Endothelial cell of umbilical vein (primary cell): ENCODE measurements at regions not wholly inside any gene's neighbourhood (a gene's known extent, or its start where the extent isn't known, plus 50 kb on each side); places are given as distances from the start of the nearest gene placed in this dataset.

ENCODE experiments used
- BruUV-seq: library from RNA; stranded (reverse); fragments of 400-500 nt; replicated peaks from 2 replicates; lab custom pipeline; 2021; lab: Mats Ljungman, UMichigan
- CTCF ChIA-PET: fragments of 300-600, 350-600 bp; sonication (Branson Sonifier 250); formaldehyde crosslinking; loops from one replicate; lab custom pipeline; 2021; ENCODE audit warnings: antibody characterized with exemption, inconsistent platforms; lab: Charles Lee
- POLR2A ChIA-PET: fragments of 300-600, 350-600 bp; sonication (Branson Sonifier 250); formaldehyde crosslinking; loops from one replicate; lab custom pipeline; 2021; ENCODE audit warnings: antibody characterized with exemption, inconsistent platforms; lab: Charles Lee
- DNase-seq: peaks from one replicate; pipeline ENCODE4 v3.0.0-alpha.2; 2011; ENCODE audit warnings: low read depth, low spot score
- FAIRE-seq: peaks from 2 replicates; lab custom pipeline; 2011; peaks lifted over from hg19 to GRCh38; lab: Jason Lieb, UNC
- H2AFZ ChIP-seq: 2 replicates; pipeline ENCODE4 v1.6.0; 2012; ENCODE audit warnings: low read depth, low read length, control low read depth, inconsistent platforms
- H3K27ac ChIP-seq: 2 replicates; pipeline ENCODE4 v1.5.1; 2011; ENCODE audit warnings: low read depth, mild to moderate bottlenecking, control low read depth, low read length, moderate library complexity; ENCODE audit not compliant: insufficient read depth
- H3K27me3 ChIP-seq, 2 experiments: 2 replicates each; pipeline versions ENCODE4 v1.6.0 to v1.6.1; 2011; ENCODE audit warnings: low read length in 2 of 2, mixed read lengths in 1 of 2; ENCODE audit not compliant: control insufficient read depth in 2 of 2, insufficient read depth in 2 of 2
- H3K36me3 ChIP-seq, 2 experiments: 2 replicates in 1 of 2; 3 replicates in 1 of 2; pipeline ENCODE4 v1.5.1; 2011; ENCODE audit warnings: low read length in 2 of 2, mild to moderate bottlenecking in 1 of 2, moderate library complexity in 1 of 2; ENCODE audit not compliant: control insufficient read depth in 2 of 2, insufficient read depth in 2 of 2; ENCODE audit errors: extremely low read depth in 1 of 2
- H3K4me1 ChIP-seq: 3 replicates; pipeline ENCODE4 v1.5.1; 2011; ENCODE audit warnings: mild to moderate bottlenecking, low read length; ENCODE audit not compliant: control insufficient read depth, insufficient read depth; ENCODE audit errors: extremely low read depth
- H3K4me2 ChIP-seq: 2 replicates; pipeline ENCODE4 v1.6.1; 2011; ENCODE audit warnings: low read length, control low read depth, mixed read lengths; ENCODE audit not compliant: insufficient read depth
- H3K4me3 ChIP-seq, 3 experiments: fragments of 200-600 bp in 1 of 3; sonication (generic), shearing (Covaris generic) in 1 of 3; replicated peaks in 1 of 3; 2 replicates each; pipeline ENCODE4 v1.5.1; 2011 to 2016; ENCODE audit warnings: control low read depth in 3 of 3, low read length in 3 of 3, mild to moderate bottlenecking in 2 of 3, inconsistent platforms in 1 of 3, low read depth in 1 of 3, moderate library complexity in 1 of 3; ENCODE audit not compliant: insufficient read depth in 1 of 3
- H3K79me2 ChIP-seq: 2 replicates; pipeline ENCODE4 v1.6.0; 2012; ENCODE audit warnings: low read length, inconsistent platforms; ENCODE audit not compliant: control insufficient read depth, insufficient read depth
- H3K9ac ChIP-seq: replicated peaks from 2 replicates; pipeline ENCODE3; 2011; ENCODE audit warnings: low read length, control low read depth; ENCODE audit not compliant: insufficient read depth; ENCODE audit errors: extremely low read depth
- H3K9me1 ChIP-seq: replicated peaks from 3 replicates; pipeline ENCODE4 v1.6.0; 2011; ENCODE audit warnings: mild to moderate bottlenecking, low read length; ENCODE audit not compliant: control insufficient read depth, insufficient read depth; ENCODE audit errors: extremely low read depth
- H3K9me3 ChIP-seq: replicated peaks from 2 replicates; pipeline ENCODE4 v1.5.1; 2012; ENCODE audit warnings: low read length, inconsistent platforms; ENCODE audit not compliant: control insufficient read depth, insufficient read depth
- H4K20me1 ChIP-seq: replicated peaks from 2 replicates; pipeline ENCODE3; 2011; ENCODE audit warnings: mild to moderate bottlenecking, low read length; ENCODE audit not compliant: control insufficient read depth, insufficient read depth; ENCODE audit errors: extremely low read depth
- CTCF ChIP-seq, 2 donors: IDR thresholded peaks; 1 replicate in 1 of 2; 2 replicates in 1 of 2; pipeline ENCODE4 v1.5.1; 2011; ENCODE audit warnings: low read length in 2 of 2, mild to moderate bottlenecking in 2 of 2, moderate library complexity in 2 of 2, control low read depth in 1 of 2, inconsistent platforms in 1 of 2, low read depth in 1 of 2; ENCODE audit not compliant: insufficient read depth in 1 of 2; ENCODE audit errors: extremely low read depth in 1 of 2
- EZH2 ChIP-seq: IDR thresholded peaks from 2 replicates; pipeline ENCODE4 v1.6.1; 2012; ENCODE audit warnings: borderline replicate concordance, low read depth, mild to moderate bottlenecking, moderate library complexity, low read length, inconsistent platforms; ENCODE audit not compliant: severe bottlenecking
- FOS ChIP-seq: IDR thresholded peaks from 2 replicates; pipeline ENCODE4 v1.6.1; 2011; ENCODE audit warnings: mild to moderate bottlenecking, low read length, moderate library complexity, borderline replicate concordance; ENCODE audit not compliant: insufficient read depth
- GATA2 ChIP-seq: IDR thresholded peaks from 2 replicates; pipeline ENCODE4 v1.7.0; 2011; ENCODE audit warnings: low read depth, mild to moderate bottlenecking, moderate library complexity, mixed read lengths, low read length; ENCODE audit not compliant: insufficient read length, insufficient read depth
- JUN ChIP-seq: IDR thresholded peaks from 2 replicates; pipeline ENCODE4 v1.6.1; 2011; ENCODE audit warnings: borderline replicate concordance, low read depth; ENCODE audit not compliant: insufficient read length, insufficient read depth
- MAX ChIP-seq: IDR thresholded peaks from 2 replicates; pipeline ENCODE4 v1.6.1; 2011; ENCODE audit not compliant: insufficient read depth, insufficient read length
- MYC ChIP-seq: IDR thresholded peaks from one replicate; pipeline ENCODE4 v1.6.1; 2011; ENCODE audit warnings: mild to moderate bottlenecking, low read depth, low read length
- POLR2A ChIP-seq: IDR thresholded peaks from 2 replicates; pipeline ENCODE4 v1.6.1; 2012; ENCODE audit warnings: low read depth, mild to moderate bottlenecking, control low read depth, low read length
- POLR2AphosphoS5 ChIP-seq: IDR thresholded peaks from 2 replicates; pipeline ENCODE4 v1.6.1; 2012; ENCODE audit warnings: low read depth, mild to moderate bottlenecking, control low read depth, low read length, moderate library complexity; ENCODE audit not compliant: insufficient read depth
- dilution Hi-C: fragments of 300-500 bp; cut with MboI; formaldehyde crosslinking; loops from one replicate; pipeline ENCODE4 v1.15.0; 2019; ENCODE audit warnings: low sequenced_read_pairs; ENCODE audit not compliant: extremely low pct_ligation_motif_present
- intact Hi-C: fragments of 100-400 bp; cut with micrococcal nuclease; formaldehyde crosslinking; loops from one replicate; pipeline ENCODE4 v1.10.0; 2022

GRCh38 chr10:88081457-88082054, 218.1 kb downstream of the PTEN start:
- DNase-seq (no peak), FAIRE-seq (no peak)
- POLR2A ChIA-PET = no interaction called here
- CTCF ChIA-PET = interaction anchor here (0.8 kb wide), 1 partner anchor 11 kb away, joined by 3 read pairs; no protein-coding TSS in a partner anchor
- Histone ChIP-seq H4K20me1 (no peaks in the 10 kb centered on the region), H3K27ac (no peak overlapping the region), H3K9me1 (no peaks in the 10 kb centered on the region), H3K9ac (no peak overlapping the region), H3K9me3 (no peaks in the 10 kb centered on the region), H3K27me3 (peaks cover 0 to 4% of the 10 kb centered on the region in 2 experiments), H3K4me1 (no peaks in the 10 kb centered on the region), H3K4me2 (no peak overlapping the region), H3K79me2 (no peaks in the 10 kb centered on the region), H2AFZ (no peak overlapping the region), H3K36me3 (no peaks in the 10 kb centered on the region), H3K4me3 (no peak overlapping the region)
- dilution Hi-C loops (no loop called here), intact Hi-C loops (no loop called here)
- TF ChIP-seq POLR2AphosphoS5 (no peak), EZH2 (no peak), FOS (no peak), POLR2A (no peak), MAX (no peak), MYC (no peak), GATA2 (no peak), CTCF (IDR thresholded peaks at IDR 0.05; ENCODE audit: extremely low read depth in 1 of 2, insufficient read depth in 1 of 2, low read depth in 1 of 2, low read length in 2 of 2) (no peak), JUN (no peak)
- BruUV-seq = no TSS peak
